Stromal cell of bone marrow (primary cell): ENCODE measurements at regions not wholly inside any gene's neighbourhood (a gene's known extent, or its start where the extent isn't known, plus 50 kb on each side); places are given as distances from the start of the nearest gene placed in this dataset.

ENCODE experiments used
- DNase-seq: peaks from one replicate; pipeline ENCODE4 v3.0.0-alpha.2; 2012; ENCODE audit warnings: low read depth

- DNase-seq, result no peak
Observed at GRCh38 chr3:6512172-6512800, 348.6 kb upstream of the GRM7 start.

DNA sequence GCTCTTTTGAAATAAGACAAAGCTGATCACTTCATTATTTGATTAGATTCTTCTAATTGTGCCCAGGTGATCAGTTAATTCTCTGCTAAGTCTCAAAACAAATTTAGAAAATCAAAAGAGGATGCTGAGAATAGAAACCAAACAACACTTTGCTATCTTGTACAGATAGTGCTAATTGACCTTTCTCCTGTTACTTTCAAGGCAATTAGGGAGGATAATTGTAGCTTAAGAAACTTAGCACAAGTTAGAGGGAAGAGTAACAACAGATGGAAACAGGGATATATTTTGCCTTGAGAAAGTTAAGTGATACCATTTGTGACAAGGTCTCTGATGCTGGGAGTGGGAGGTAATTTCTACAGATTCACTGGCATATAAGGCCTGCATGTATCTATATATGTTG is 344.8 kb upstream of the GRM7 start:
- DNase-seq, result no peak

DNA sequence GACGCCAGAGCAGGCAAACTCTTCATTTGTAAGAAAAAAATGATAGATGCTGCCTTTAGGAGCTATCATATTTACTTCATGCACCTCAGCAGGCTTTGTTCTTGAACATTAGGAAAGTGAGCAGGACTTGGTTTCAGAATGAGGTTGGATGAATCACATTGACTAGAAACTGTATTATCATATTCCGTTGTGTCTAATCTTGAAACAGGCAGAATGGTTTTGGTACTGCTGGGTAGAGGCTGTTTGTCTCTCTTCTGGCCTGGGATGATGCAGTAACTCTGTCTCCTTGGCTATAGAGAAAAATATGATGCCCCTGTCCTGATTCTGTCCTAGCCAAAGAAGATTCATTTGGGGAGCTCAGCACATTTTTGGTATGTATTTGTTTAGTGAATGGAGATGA is 344.2 kb upstream of the GRM7 start:
- DNase-seq, result no peak

DNA sequence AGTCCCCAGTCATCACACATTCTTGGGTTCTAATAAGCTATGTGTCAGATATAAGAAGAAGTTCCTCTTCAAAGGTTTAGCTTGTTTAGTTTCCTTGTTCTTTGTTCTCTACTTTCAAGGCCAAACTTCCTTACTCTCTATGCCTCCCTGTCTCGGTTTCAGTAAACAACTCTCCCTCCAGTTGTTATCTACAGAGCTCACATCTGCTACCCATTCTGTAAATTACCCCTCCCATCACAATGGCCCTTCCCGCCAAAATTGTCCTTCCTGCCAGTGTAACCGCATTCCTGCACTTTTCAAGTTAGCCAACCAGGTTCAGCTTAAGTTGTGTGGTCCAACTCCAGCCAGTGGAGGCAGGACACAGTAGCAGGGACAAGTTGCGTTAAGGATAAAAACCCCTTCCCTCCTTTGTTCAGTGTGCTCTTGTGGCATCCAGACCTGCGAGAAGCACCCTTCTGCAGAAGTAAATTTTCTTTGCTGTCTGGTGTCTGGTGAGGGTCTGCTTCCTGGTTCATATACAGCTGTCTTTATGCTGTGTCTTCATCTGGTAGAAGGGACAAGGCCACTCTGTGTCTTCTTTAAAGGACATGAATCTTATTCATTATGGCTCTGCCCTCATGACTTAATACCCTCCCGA is 342.1 kb upstream of the GRM7 start:
- DNase-seq, result no peak

DNA sequence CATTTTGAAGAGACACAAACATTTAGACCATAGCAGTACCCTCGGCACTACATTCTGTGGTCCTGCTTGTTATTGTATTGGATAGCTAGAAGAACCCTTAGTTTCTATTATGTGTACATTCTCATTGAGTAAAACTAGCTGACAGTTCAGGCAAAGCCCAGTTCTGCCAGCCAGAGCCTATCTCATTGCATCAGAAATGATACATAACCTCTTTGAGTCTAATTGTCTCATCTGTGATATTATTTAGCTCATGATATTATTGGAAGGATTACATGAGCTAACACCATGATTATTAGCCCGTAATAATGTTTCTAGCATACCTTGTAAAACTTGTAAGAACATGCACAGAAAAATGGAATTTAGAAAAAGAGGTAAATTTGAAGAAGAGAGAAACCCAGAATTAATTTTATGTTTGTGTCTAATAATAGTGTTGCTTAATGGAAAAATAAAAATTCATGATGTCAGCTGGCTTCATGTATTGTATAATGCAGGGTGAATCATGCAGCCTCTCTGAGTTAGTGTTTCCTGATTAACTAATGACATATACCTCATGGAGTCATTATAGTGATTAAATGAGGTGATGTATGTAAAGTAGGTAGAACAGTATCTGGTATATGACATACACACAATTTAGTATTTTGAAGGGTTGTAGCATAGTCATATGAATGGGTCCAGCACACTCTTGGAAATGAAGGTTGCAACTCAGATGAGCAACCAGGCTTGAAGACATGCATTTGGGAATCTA is 339.4 kb upstream of the GRM7 start:
- DNase-seq, result no peak

- DNase-seq, result no peak
Observed at GRCh38 chr3:6522191-6522590, 338.7 kb upstream of the GRM7 start.

DNA sequence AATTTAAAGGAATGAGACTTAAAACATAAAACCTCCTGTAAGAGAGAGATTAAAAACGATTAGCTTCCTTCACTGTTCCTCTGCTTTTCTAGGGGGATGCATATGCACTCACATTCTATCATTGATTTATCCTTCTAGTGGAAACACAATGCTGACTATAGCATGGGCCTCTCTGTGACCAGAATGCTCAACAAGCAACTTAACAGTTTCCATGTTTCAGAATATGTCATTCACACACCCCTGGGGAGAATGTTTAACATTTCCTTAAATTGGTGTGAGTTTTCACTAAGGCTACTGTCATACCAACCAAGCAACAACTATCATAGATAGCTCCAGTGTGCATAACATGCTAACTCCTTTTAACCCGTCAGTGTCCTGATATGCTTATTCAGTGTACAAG is 337.9 kb upstream of the GRM7 start:
- DNase-seq, result no peak

DNA sequence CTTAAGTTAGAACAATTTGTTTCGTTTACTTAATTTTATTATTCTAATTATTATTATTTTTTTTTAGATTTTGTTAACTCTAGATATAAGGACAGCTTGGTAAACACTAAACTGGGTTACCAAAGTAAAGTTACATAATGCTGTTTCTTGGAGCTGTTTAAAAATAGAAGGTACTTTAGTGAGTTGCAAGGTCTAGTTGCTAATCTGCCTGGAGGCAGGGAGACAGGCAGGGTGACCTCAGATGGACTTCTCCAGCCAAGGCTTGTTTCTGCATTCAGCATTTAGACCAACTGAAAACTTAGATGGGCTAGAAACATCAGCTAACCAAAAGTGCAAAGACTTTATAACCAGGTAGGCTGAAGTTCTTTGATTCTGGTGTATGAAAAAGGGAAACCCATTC is 336.4 kb upstream of the GRM7 start:
- no peak for DNase-seq

DNA sequence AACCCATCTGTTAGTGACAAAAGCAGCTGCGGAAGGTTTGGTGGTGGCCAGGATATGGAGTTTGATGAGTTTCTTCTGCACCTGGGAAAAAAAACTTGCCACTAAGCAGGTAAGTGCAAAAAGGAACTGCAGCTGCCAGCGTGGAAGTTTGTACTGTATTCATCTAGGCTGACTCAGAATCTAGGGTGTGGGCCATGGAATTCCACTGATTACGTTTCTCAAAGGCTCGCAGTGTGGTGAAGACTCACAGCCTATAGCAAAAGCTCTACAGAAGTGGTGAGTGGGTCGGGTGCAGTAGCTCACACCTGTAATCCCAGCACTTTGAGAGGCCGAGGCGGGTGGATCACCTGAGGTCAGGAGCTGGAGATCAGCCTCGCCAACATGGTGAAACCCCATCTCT is 334.6 kb upstream of the GRM7 start:
- DNase-seq, result no peak

DNA sequence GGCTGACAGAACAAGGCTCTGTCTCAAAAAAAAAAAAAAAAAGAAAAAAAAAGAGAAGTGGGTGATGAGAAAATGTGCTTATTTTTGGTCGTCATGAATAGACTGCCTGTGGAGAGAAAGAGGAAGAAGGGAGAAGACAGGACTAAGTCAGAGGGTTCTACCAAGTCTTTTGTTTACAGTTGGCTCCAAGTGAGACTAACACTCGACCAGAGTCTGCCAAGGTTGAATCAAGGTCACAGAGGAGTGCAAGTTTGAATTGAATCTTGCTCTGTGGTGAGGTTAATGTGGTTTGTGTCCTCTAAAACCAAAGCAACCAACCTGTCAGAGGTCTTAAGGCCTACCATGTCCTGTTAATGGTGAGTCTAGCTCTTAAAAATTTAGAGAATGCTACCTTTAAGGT is 334.1 kb upstream of the GRM7 start:
- DNase-seq, result no peak

- no peak for DNase-seq
Observed at GRCh38 chr3:6528951-6529350, 332.0 kb upstream of the GRM7 start.

- DNase-seq, result no peak
Observed at GRCh38 chr3:6531153-6531552, 329.8 kb upstream of the GRM7 start.

DNA sequence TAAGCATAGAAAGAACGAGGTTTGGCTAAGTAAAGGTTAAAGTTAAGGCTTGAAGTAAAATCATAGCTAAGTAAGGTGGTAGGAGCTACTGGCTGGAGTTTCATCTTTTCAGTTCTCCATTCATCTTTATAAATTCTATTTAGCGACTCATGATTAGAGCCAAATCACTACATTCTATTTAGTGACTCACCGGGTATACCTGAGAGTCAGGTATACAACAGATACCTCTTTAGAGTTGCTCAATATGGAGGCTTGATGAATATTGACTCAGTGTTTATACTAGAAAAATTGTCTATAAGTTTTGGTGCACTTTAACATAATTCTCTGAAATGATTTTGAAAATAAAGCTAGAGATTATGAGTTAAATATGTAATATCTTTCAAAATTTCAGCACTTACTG is 328.8 kb upstream of the GRM7 start:
- no peak for DNase-seq

DNA sequence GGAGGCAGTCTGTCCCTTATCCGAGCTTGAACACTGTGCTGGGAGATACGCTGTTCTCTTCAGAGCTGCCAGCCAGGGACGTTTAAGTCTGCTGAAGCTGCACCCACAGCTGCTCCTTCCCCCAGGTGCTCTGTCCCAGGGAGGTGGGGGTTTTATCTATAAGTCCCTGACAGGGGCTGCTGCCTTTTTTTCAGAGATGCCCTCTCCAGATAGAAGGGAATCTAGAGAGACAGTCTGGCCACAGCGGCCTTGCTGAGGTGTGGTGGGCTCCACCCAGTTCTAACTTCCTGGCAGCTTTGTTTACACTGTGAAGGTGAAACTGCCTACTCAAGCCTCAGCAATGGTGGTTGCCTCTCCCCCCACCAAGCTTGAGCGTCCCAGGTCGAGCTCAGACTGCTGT is 319.9 kb upstream of the GRM7 start:
- DNase-seq, result no peak

DNA sequence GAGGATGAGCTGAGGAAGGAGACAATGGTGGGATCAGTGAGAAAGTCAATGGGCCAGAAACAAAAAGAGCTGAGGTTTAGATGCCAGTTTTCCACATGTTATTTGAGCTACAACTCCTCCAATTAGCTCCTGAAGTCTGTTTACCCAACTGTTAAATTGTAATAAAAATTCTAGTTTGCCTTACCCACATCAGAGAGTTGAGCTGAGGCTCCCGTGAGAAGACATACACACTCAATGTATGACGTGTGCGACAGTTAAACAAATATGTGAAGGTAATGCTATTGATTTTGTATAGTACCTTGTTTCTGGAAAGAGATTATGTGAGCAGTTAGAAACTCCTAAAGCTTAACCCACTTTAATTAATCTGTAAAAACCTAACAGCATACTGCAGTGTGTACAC is 318.1 kb upstream of the GRM7 start:
- no peak for DNase-seq

GRCh38 chr3:6549296-6549695 is 311.6 kb upstream of the GRM7 start:
- no peak for DNase-seq

- DNase-seq, result no peak
Observed at GRCh38 chr3:6551165-6551564, 309.8 kb upstream of the GRM7 start.

DNA sequence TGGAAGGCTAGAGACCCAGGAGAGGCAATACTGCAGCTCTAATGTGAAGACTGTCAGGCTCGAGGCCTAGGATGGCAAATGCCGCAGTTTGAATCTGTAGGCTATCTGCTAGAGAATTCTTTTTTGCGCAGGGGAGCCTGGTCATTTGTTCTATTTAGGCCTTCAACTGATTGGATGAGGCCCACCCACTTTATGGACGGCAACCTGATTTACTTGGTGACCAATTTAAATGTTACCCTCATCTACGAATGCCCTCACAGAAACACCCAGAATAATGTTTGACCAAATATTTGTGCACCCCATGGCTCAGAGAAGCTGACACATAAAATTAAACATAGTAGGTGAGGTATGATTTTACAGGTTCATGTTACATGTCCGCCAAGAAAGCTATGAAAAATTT is 300.7 kb upstream of the GRM7 start:
- DNase-seq, result no peak

DNA sequence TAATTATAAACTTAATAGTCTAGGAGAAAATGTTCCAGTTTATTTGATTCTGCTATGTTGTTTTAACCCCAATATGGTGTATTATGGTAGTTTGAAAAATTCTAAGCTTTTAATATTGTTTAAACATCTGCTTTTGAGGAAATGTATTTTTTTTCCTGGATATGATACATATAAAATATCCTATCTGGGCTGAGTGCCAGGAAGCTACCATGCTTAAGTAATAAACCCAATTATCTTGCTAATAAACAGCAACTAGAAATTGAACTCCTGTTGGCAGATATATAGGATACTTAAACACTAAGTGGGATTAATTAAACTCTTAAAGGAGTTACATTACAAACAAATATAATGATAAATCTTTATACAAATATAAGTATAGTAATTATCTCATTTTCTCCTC is 293.7 kb upstream of the GRM7 start:
- no peak for DNase-seq

- no peak for DNase-seq
Observed at GRCh38 chr3:6568999-6569493, 291.9 kb upstream of the GRM7 start.

- DNase-seq, result no peak
Observed at GRCh38 chr3:6571448-6571847, 289.5 kb upstream of the GRM7 start.

GRCh38 chr3:6577584-6577983 is 283.3 kb upstream of the GRM7 start:
- no peak for DNase-seq

- DNase-seq, result no peak
Observed at GRCh38 chr3:6578526-6578925, 282.4 kb upstream of the GRM7 start.

GRCh38 chr3:6580808-6581207 is 280.1 kb upstream of the GRM7 start:
- DNase-seq, result no peak
